OCI-LY3 (cell line): ENCODE measurements at regions not wholly inside any gene's neighbourhood (a gene's known extent, or its start where the extent isn't known, plus 50 kb on each side); places are given as distances from the start of the nearest gene placed in this dataset.

ENCODE experiments used
- CTCF ChIP-seq: fragments of 200-600, 300-600 bp; sonication (generic); IDR thresholded peaks from 2 replicates; pipeline ENCODE4 v1.5.1; 2014; ENCODE audit warnings: antibody characterized with exemption, low read length, low read depth
- EZH2phosphoT487 ChIP-seq: fragments of 200-600 bp; shearing (Covaris generic); IDR thresholded peaks from 2 replicates; pipeline ENCODE4 v1.6.1; 2018; ENCODE audit warnings: antibody characterized with exemption, mixed run types, low read depth

- TF ChIP-seq CTCF (no peak), EZH2phosphoT487 (no peak)
Measured at GRCh38 chr14:38143659-38144505, 63.8 kb upstream of the SSTR1 start.
